ENCODE measurements at regions not wholly inside any gene's neighbourhood (a gene's known extent, or its start where the extent isn't known, plus 50 kb on each side); places are given as distances from the start of the nearest gene placed in this dataset.

DNA sequence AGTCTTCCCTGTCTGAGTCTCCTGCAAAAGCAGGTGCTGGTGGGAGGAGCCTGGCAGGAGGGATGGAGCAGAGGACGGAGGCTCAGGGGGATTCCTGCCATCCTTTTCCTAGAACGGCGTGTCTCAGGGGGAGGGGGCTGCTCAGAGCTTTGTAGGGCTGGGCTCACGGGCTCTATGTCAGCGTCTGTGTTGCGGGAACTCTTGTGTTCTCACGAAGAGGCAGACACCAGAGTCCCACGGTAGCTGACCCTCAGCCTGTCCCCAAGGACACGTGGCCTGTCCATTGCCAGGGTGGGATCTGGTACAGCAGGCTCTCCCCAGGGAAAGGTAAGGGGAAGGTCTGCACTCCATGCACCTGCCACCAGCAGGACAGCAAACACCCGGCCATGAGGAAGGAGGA is 1505.2 kb downstream of the TBC1D22A start:
- H3K4me3 ChIP-seq (ENCODE audit: low read depth, low read length): no peak overlapping the region
- TF ChIP-seq, protein P1, sequence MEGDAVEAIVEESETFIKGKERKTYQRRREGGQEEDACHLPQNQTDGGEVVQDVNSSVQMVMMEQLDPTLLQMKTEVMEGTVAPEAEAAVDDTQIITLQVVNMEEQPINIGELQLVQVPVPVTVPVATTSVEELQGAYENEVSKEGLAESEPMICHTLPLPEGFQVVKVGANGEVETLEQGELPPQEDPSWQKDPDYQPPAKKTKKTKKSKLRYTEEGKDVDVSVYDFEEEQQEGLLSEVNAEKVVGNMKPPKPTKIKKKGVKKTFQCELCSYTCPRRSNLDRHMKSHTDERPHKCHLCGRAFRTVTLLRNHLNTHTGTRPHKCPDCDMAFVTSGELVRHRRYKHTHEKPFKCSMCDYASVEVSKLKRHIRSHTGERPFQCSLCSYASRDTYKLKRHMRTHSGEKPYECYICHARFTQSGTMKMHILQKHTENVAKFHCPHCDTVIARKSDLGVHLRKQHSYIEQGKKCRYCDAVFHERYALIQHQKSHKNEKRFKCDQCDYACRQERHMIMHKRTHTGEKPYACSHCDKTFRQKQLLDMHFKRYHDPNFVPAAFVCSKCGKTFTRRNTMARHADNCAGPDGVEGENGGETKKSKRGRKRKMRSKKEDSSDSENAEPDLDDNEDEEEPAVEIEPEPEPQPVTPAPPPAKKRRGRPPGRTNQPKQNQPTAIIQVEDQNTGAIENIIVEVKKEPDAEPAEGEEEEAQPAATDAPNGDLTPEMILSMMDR (IDR thresholded peaks at IDR 0.05; ENCODE audit: low read depth, low read length, missing control alignments): no peak
- no peak for DNase-seq (ENCODE audit: low read depth)

DNA sequence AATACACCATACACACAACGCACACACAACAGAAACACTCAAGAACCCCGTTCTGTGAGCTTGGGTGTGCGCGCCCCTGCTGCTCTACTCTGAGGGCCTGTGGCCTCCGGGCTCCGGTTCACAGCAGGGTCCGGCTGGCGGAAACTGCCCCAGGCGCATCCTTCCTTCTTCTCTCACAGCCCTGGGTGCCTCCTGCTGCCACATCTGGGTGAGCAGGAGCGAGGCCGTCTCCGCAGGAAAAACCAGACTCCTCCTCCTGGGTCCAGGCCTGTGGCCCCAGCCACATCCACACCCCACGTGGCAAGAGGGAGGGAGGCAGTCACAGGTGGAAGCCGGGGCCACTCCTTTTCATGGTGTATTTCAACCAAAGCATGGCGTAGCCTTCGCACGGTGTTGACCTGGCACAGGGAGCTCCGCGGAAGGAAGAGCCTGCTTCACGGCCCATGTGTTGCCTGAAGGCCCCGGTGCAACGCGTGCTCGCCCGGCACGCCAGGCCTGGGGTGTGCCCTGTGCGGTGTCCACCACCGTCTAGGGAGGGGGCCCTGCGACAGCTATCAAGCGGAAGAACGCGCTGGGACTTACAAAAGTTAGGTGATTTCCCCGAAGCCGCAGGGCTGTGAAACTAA is 1502.7 kb downstream of the TBC1D22A start:
- TF ChIP-seq, protein P1 (IDR thresholded peaks at IDR 0.05; ENCODE audit: low read depth, low read length, missing control alignments): no peak
- no peak overlapping the region for H3K4me3 ChIP-seq (ENCODE audit: low read depth, low read length)
- DNase-seq (ENCODE audit: low read depth): no peak

- TF ChIP-seq, protein P1 (IDR thresholded peaks at IDR 0.05; ENCODE audit: low read depth, low read length, missing control alignments): no peak
- DNase-seq (ENCODE audit: low read depth): no peak
- no peak overlapping the region for H3K4me3 ChIP-seq (ENCODE audit: low read depth, low read length)
These were observed 1502.1 kb downstream of the TBC1D22A start for GRCh38 chr22:48264586-48264985.

DNA sequence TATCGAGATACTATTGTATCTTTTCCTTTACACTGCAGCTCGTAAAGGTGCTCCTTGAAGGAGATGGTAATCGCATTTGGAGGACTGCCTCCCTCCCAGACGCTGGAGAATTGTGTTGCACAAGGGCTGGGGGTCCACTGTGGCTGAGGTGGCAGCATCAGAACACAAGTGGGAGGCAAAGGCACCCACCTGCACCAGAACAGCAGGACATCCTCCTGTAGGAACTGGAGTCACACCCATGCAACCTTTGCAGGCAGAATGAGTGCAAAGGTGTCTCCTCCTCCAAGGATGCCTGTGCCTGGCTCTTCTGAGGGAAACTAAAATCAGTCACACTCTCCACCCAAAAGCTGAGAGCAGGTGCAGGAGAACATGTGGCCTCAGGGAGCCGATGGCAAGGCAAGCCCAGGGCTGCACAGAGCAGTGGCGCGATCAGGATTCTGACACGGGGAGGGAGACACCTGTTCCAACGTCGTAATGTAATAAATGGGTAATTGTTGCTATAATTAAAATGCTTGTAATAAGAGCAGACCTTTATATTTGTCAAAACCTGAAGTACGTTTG is 1501.4 kb downstream of the TBC1D22A start:
- H3K4me3 ChIP-seq (ENCODE audit: low read depth, low read length): no peak overlapping the region
- no peak for DNase-seq (ENCODE audit: low read depth)
- TF ChIP-seq, protein P1 (IDR thresholded peaks at IDR 0.05; ENCODE audit: low read depth, low read length, missing control alignments): no peak

DNA sequence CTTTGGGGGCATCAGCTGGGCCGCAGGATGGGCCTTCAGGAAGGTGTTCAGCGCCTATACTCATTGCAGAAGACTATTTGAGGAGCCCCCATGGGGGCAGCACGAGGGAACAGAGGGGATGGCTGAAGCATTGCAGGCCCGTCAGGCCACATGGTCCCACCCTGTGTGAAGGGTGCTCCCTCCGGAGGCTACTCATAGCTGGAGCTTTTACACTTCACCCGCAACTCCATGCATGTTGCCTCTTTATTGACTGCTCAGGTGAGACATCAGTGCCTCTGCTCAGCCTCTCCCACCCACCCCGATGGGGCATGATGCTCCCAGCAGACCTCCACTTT is 1500.9 kb downstream of the TBC1D22A start:
- TF ChIP-seq, protein P1 (IDR thresholded peaks at IDR 0.05; ENCODE audit: low read depth, low read length, missing control alignments): no peak
- DNase-seq (ENCODE audit: low read depth): no peak
- no peak overlapping the region for H3K4me3 ChIP-seq (ENCODE audit: low read depth, low read length)

- TF ChIP-seq, protein P1 (IDR thresholded peaks at IDR 0.05; ENCODE audit: low read depth, low read length, missing control alignments): no peak
- no peak for DNase-seq (ENCODE audit: low read depth)
- H3K4me3 ChIP-seq (ENCODE audit: low read depth, low read length): no peak overlapping the region
These were observed 1500.4 kb downstream of the TBC1D22A start for GRCh38 chr22:48262596-48263430.
